Testis (tissue), 2 donors: ENCODE measurements at regions not wholly inside any gene's neighbourhood (a gene's known extent, or its start where the extent isn't known, plus 50 kb on each side); places are given as distances from the start of the nearest gene placed in this dataset.
A peak's percentile ranks its signal among the peaks of the same experiment; 100 is the strongest.

Source experiments
- DNase-seq: peaks from one replicate; pipeline ENCODE4 v3.0.0-alpha.2; 2019
- H3K27ac ChIP-seq, 2 donors: fragments of 200-600 bp; sonication (generic); one replicate each; pipeline ENCODE4 v1.5.1; 2019
- H3K27me3 ChIP-seq: fragments of 200-600 bp; sonication (generic); one replicate; pipeline ENCODE4 v1.5.1; 2019
- H3K36me3 ChIP-seq: fragments of 200-600 bp; sonication (generic); one replicate; pipeline ENCODE4 v1.5.1; 2017; ENCODE audit warnings: low read depth; ENCODE audit errors: missing control alignments
- H3K4me1 ChIP-seq: fragments of 200-600 bp; sonication (generic); one replicate; pipeline ENCODE4 v1.5.1; 2019
- H3K4me3 ChIP-seq, 2 donors: fragments of 200-600 bp; sonication (generic); one replicate each; pipeline ENCODE4 v1.5.1; 2017 to 2019
- H3K9me3 ChIP-seq: fragments of 200-600 bp; sonication (generic); one replicate; pipeline ENCODE4 v1.5.1; 2017
- POLR2A ChIP-seq: fragments of 450-650 bp; IDR thresholded peaks from one replicate; pipeline ENCODE4 v1.6.1; 2017; ENCODE audit warnings: antibody characterized with exemption, mild to moderate bottlenecking, moderate library complexity
- WGBS, 2 donors: methylation state at CpG; one replicate each; pipeline ENCODE4 v1.1.5; 2018; 5-methylcytosine and 5-hydroxymethylcytosine counted together
- intact Hi-C: fragments of 100-400 bp; cut with DNase I; formaldehyde crosslinking; loops from one replicate; pipeline ENCODE4 v1.15.1; 2023; ENCODE audit warnings: low total_unique reads
- TF ChIP-seq, protein P1 (sequence below), 3 experiments: fragments of 450-650 bp in 2 of 3; fragments of 200-600 bp in 1 of 3; sonication (generic) in 1 of 3; IDR thresholded peaks; one replicate each; pipeline ENCODE4 v1.5.1; 2016 to 2019; ENCODE audit warnings: antibody characterized with exemption in 3 of 3, mild to moderate bottlenecking in 2 of 3, moderate library complexity in 1 of 3

GRCh38 chr4:162560073-162560472 is 396.3 kb upstream of the FSTL5 start:
- no peak overlapping the region for H3K27ac ChIP-seq
- H3K36me3 ChIP-seq, result no peaks in the 10 kb centered on the region
- TF ChIP-seq, protein P1, sequence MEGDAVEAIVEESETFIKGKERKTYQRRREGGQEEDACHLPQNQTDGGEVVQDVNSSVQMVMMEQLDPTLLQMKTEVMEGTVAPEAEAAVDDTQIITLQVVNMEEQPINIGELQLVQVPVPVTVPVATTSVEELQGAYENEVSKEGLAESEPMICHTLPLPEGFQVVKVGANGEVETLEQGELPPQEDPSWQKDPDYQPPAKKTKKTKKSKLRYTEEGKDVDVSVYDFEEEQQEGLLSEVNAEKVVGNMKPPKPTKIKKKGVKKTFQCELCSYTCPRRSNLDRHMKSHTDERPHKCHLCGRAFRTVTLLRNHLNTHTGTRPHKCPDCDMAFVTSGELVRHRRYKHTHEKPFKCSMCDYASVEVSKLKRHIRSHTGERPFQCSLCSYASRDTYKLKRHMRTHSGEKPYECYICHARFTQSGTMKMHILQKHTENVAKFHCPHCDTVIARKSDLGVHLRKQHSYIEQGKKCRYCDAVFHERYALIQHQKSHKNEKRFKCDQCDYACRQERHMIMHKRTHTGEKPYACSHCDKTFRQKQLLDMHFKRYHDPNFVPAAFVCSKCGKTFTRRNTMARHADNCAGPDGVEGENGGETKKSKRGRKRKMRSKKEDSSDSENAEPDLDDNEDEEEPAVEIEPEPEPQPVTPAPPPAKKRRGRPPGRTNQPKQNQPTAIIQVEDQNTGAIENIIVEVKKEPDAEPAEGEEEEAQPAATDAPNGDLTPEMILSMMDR (IDR thresholded peaks at IDR 0.05), result no peak
- no peak for TF ChIP-seq POLR2A
- intact Hi-C loops, result no loop called here
- no peak overlapping the region for H3K4me3 ChIP-seq
- 86 to 95% methylated on average over 1 of the region's 1 CpG for WGBS, 2 donors
- H3K27me3 ChIP-seq, result no peaks in the 10 kb centered on the region
- H3K4me1 ChIP-seq, result no peaks in the 10 kb centered on the region
- no peak for DNase-seq
- H3K9me3 ChIP-seq, result no peaks in the 10 kb centered on the region

- Histone ChIP-seq H3K27ac (no peak overlapping the region), H3K36me3 (no peaks in the 10 kb centered on the region), H3K4me1 (no peaks in the 10 kb centered on the region), H3K9me3 (no peaks in the 10 kb centered on the region), H3K27me3 (no peaks in the 10 kb centered on the region), H3K4me3 (no peak overlapping the region)
- DNase-seq, result no peak
- intact Hi-C loops, result no loop called here
- 80 to 89% methylated on average over 4 of the region's 4 CpGs for WGBS, 2 donors
- TF ChIP-seq, protein P1 (IDR thresholded peaks at IDR 0.05), result no peak
- TF ChIP-seq POLR2A, result no peak
Observed at GRCh38 chr4:162557516-162558106, 393.8 kb upstream of the FSTL5 start.

DNA sequence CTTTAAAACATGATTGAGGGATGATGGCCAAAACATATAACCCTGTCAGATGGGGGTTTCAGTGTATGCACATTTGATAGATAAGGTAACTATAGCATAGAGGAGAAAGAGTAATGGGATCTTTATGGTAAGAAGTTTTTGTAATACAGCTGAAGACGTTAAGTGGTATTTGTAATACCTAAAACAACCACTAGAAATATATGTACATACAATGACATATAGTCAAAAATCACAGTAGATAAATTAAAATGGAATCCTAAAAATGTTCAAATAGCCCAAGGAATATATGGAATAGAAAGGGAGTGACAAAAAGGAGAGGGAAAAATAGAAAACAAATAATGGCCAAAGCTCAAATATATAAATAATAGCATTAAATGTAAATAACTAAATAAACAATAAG is 371.3 kb upstream of the FSTL5 start:
- TF ChIP-seq, protein P1 (IDR thresholded peaks at IDR 0.05), result peak in 1 of 3 experiments; percentile 52
- no peak for TF ChIP-seq POLR2A
- 52 to 68% methylated on average over 1 of the region's 1 CpG for WGBS, 2 donors
- Histone ChIP-seq H3K36me3 (no peaks in the 10 kb centered on the region), H3K27me3 (no peaks in the 10 kb centered on the region), H3K4me1 (no peaks in the 10 kb centered on the region), H3K9me3 (no peaks in the 10 kb centered on the region), H3K4me3 (no peak overlapping the region), H3K27ac (no peak overlapping the region)
- no peak for DNase-seq
- intact Hi-C loops, result no loop called here

- no peaks in the 10 kb centered on the region for H3K27me3 ChIP-seq
- no peak overlapping the region for H3K27ac ChIP-seq
- H3K4me3 ChIP-seq, result no peak overlapping the region
- DNase-seq, result no peak
- no peaks in the 10 kb centered on the region for H3K9me3 ChIP-seq
- WGBS, 2 donors, result 76 to 91% methylated on average over 4 of the region's 4 CpGs
- H3K4me1 ChIP-seq, result no peaks in the 10 kb centered on the region
- intact Hi-C loops, result no loop called here
- H3K36me3 ChIP-seq, result peaks cover 3% of the 10 kb centered on the region
- no peak for TF ChIP-seq POLR2A
- TF ChIP-seq, protein P1 (IDR thresholded peaks at IDR 0.05), result no peak
Observed at GRCh38 chr4:162523171-162523570, 359.4 kb upstream of the FSTL5 start.

DNA sequence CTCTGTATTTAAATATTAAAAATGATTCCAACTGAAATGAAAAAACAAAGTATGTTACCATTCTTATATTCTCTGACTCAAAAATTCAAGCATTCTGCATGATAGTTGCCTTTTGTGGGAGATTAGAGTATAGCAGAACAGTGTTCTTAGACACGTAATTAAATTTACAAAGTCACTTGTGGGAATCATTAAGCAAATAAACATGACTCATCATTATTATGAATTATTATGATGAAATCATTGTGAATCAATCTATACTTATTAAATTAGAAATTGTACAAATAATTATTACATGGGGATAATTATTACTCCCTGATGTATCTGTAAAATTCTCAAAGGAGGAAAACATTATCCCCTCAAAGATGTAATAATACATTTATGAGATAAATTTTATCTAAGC is 358.9 kb upstream of the FSTL5 start:
- WGBS, 2 donors, result 75 to 77% methylated on average over 1 of the region's 1 CpG
- no peak for DNase-seq
- no peaks in the 10 kb centered on the region for H3K27me3 ChIP-seq
- no peak overlapping the region for H3K27ac ChIP-seq
- H3K9me3 ChIP-seq, result no peaks in the 10 kb centered on the region
- H3K4me3 ChIP-seq, result no peak overlapping the region
- H3K36me3 ChIP-seq, result no peaks in the 10 kb centered on the region
- intact Hi-C loops, result no loop called here
- H3K4me1 ChIP-seq, result no peaks in the 10 kb centered on the region
- TF ChIP-seq POLR2A, result no peak
- TF ChIP-seq, protein P1 (IDR thresholded peaks at IDR 0.05), result no peak
